ENCODE measurements at regions not wholly inside any gene's neighbourhood (a gene's known extent, or its start where the extent isn't known, plus 50 kb on each side); places are given as distances from the start of the nearest gene placed in this dataset.
A peak's percentile ranks its signal among the peaks of the same experiment; 100 is the strongest.

GRCh38 chr15:93830221-93831080 lies 400.9 kb upstream of the MCTP2 start:
- Histone ChIP-seq H3K23ac (ENCODE audit: insufficient read length) (no peak overlapping the region), H2BK5ac (ENCODE audit: low read depth, low read length) (no peak overlapping the region), H3K4me1 (replicated peaks in 1 of 4; ENCODE audit: control insufficient read depth in 3 of 4, insufficient read depth in 4 of 4, low read length in 3 of 4) (peaks cover 2 to 8% (median 3%) of the 10 kb centered on the region in 4 experiments; a peak in 5 of 7 replicates), H3K4me3 (ENCODE audit: extremely low read depth in 1 of 4, insufficient read depth in 2 of 4, low read depth in 3 of 4, low read length in 4 of 4) (no peak overlapping the region), H3K23me2 (ENCODE audit: low read depth, low read length) (no peaks in the 10 kb centered on the region), H2BK20ac (ENCODE audit: low read length) (no peak overlapping the region), H3K9me3 (ENCODE audit: insufficient read depth in 2 of 2, low read depth in 1 of 2, low read length in 1 of 2) (no peaks in the 10 kb centered on the region), H3K9ac (replicated peaks in 1 of 4; ENCODE audit: extremely low read depth in 1 of 4, low read depth in 3 of 4, low read length in 3 of 4) (no peak overlapping the region), H2BK12ac (ENCODE audit: low read depth, low read length) (no peak overlapping the region), H3K56ac (replicated peaks; ENCODE audit: insufficient read length, low read depth, low read length) (no peak overlapping the region), H3K27me3 (replicated peaks in 1 of 4; ENCODE audit: control insufficient read depth in 3 of 4, extremely low read depth in 1 of 4, insufficient read depth in 3 of 4, low read length in 3 of 4) (no peaks in the 10 kb centered on the region), H4K91ac (replicated peaks; ENCODE audit: insufficient read length, low read length) (no peak overlapping the region), H2AFZ (ENCODE audit: low read length) (0 out of 2 replicates have a peak overlapping the region, but pooled peaks have one; percentile 51), H3K36me3 (ENCODE audit: control insufficient read depth in 2 of 4, insufficient read depth in 4 of 4, low read length in 3 of 4) (no peaks in the 10 kb centered on the region), H4K5ac (ENCODE audit: insufficient read length, low read depth, low read length) (no peak overlapping the region), H4K20me1 (replicated peaks in 1 of 2; ENCODE audit: control insufficient read depth in 1 of 2, insufficient read depth in 2 of 2, low read length in 2 of 2) (no peaks in the 10 kb centered on the region), H3K4me2 (ENCODE audit: insufficient read depth in 1 of 2, low read depth in 2 of 2, low read length in 2 of 2) (no peak overlapping the region), H2BK120ac (replicated peaks; ENCODE audit: low read depth, low read length) (no peak overlapping the region), H3K79me2 (ENCODE audit: control insufficient read depth in 1 of 2, insufficient read depth in 2 of 2, low read length in 2 of 2) (no peaks in the 10 kb centered on the region), H2BK15ac (ENCODE audit: low read length) (no peak overlapping the region), H3K4ac (replicated peaks; ENCODE audit: insufficient read length, low read depth, low read length) (no peak overlapping the region), H3K27ac (ENCODE audit: low read depth, low read length) (no peak overlapping the region), H4K8ac (ENCODE audit: extremely low read depth, insufficient read depth, low read length) (no peak overlapping the region), H3K14ac (ENCODE audit: insufficient read length) (no peak overlapping the region), H3K18ac (ENCODE audit: extremely low read depth, low read length) (no peak overlapping the region), H2AK5ac (ENCODE audit: low read depth, low read length) (no peak overlapping the region), H3K79me1 (ENCODE audit: low read depth, low read length) (no peaks in the 10 kb centered on the region)
- no peak for DNase-seq (ENCODE audit: low read depth in 1 of 2, low spot score in 2 of 2)
- WGBS, 2 experiments (ENCODE audit: extremely low coverage in 1 of 2, insufficient coverage in 1 of 2, insufficient read length in 1 of 2, insufficient replicate concordance in 2 of 2, low coverage in 1 of 2, low lambda C conversion rate in 2 of 2, missing lambda C conversion rate in 1 of 2), result 94% methylated on average over 2 of the region's 2 CpGs; no CpG with 5 or more reads in 1 of the 2 experiments
- FAIRE-seq, result no peak
- ChIA-PET CTCF (ENCODE audit: partially characterized antibody) (interaction anchor here (0.6 to 1.1 kb wide), 2 partner anchors 166 to 796 kb away, joined by 3 read pairs; no protein-coding TSS in a partner anchor), POLR2A (ENCODE audit: partially characterized antibody) (no interaction called here)
- TF ChIP-seq POU5F1 (IDR thresholded peaks at IDR 0.05; ENCODE audit: low read depth, low read length) (no peak), TCF12 (IDR thresholded peaks at IDR 0.05; ENCODE audit: low read depth, low read length) (no peak), RAD21 (IDR thresholded peaks at IDR 0.05 in 1 of 2, conservative IDR thresholded peaks at IDR 0.05 in 1 of 2; ENCODE audit: low read depth in 2 of 2, low read length in 2 of 2) (no peak), SUZ12 (IDR thresholded peaks at IDR 0.05; ENCODE audit: low read length) (no peak), CTBP2 (IDR thresholded peaks at IDR 0.05; ENCODE audit: borderline replicate concordance, insufficient read depth, insufficient read length, low read length) (no peak), NRF1 (IDR thresholded peaks at IDR 0.05; ENCODE audit: low read depth, low read length) (no peak), BCL11A (IDR thresholded peaks at IDR 0.05; ENCODE audit: low read depth in 2 of 2, low read length in 2 of 2) (no peak), RBBP5 (IDR thresholded peaks at IDR 0.05; ENCODE audit: borderline replicate concordance, low read depth, low read length) (no peak), BACH1 (IDR thresholded peaks at IDR 0.05; ENCODE audit: low read length) (no peak), TAF7 (optimal IDR thresholded peaks at IDR 0.05; ENCODE audit: borderline replicate concordance, low read depth, low read length) (no peak), POLR2AphosphoS5 (IDR thresholded peaks at IDR 0.05; ENCODE audit: low read depth, low read length) (no peak), CEBPB (IDR thresholded peaks at IDR 0.05; ENCODE audit: low read depth, low read length) (no peak)

Measured in H1 (cell line).